IMR-90 (cell line): ENCODE measurements at regions not wholly inside any gene's neighbourhood (a gene's known extent, or its start where the extent isn't known, plus 50 kb on each side); places are given as distances from the start of the nearest gene placed in this dataset.

Source experiments
- CHD1 ChIP-seq: IDR thresholded peaks from 2 replicates; pipeline ENCODE4 v1.6.1; 2012; ENCODE audit warnings: low read depth, low read length, improper control_type of control experiment
- CTCF ChIP-seq: conservative IDR thresholded peaks from 2 replicates; pipeline ENCODE4 v1.5.1; 2012; ENCODE audit warnings: mild to moderate bottlenecking, low read depth, low read length, improper control_type of control experiment
- MAZ ChIP-seq: IDR thresholded peaks from 2 replicates; pipeline ENCODE4 v1.6.1; 2012; ENCODE audit warnings: low read depth, mild to moderate bottlenecking, low read length, improper control_type of control experiment, moderate library complexity, borderline replicate concordance
- POLR2A ChIP-seq: IDR thresholded peaks from 2 replicates; pipeline ENCODE4 v1.6.1; 2012; ENCODE audit warnings: mild to moderate bottlenecking, low read depth, low read length
- RAD21 ChIP-seq: IDR thresholded peaks from 2 replicates; pipeline ENCODE4 v1.6.1; 2012; ENCODE audit warnings: low read length, improper control_type of control experiment
- RCOR1 ChIP-seq: IDR thresholded peaks from 2 replicates; pipeline ENCODE4 v1.6.1; 2012; ENCODE audit warnings: mild to moderate bottlenecking, low read length, improper control_type of control experiment; ENCODE audit not compliant: insufficient replicate concordance
- SMC3 ChIP-seq: fragments of 150-350 bp; IDR thresholded peaks from 2 replicates; pipeline ENCODE4 v1.6.1; 2016; ENCODE audit warnings: low read depth, mild to moderate bottlenecking, antibody characterized with exemption, low read length, moderate library complexity
- USF2 ChIP-seq: fragments of 150-350 bp; IDR thresholded peaks from 2 replicates; pipeline ENCODE4 v1.6.1; 2017; ENCODE audit warnings: mild to moderate bottlenecking, antibody characterized with exemption, low read length, low read depth
- TF ChIP-seq, protein P1 (sequence below): fragments of 150-350 bp; IDR thresholded peaks from 2 replicates; pipeline ENCODE4 v1.6.1; 2016; ENCODE audit warnings: low read depth, mild to moderate bottlenecking, low read length, moderate library complexity, borderline replicate concordance

GRCh38 chr5:92472981-92473566, 1090.0 kb upstream of the ARRDC3 start:
- no peak for TF ChIP-seq CTCF
- no peak for TF ChIP-seq POLR2A
- TF ChIP-seq RAD21: no peak
- no peak for TF ChIP-seq MAZ
- TF ChIP-seq SMC3: no peak
- no peak for TF ChIP-seq CHD1
- no peak for TF ChIP-seq RCOR1
- TF ChIP-seq, protein P1, sequence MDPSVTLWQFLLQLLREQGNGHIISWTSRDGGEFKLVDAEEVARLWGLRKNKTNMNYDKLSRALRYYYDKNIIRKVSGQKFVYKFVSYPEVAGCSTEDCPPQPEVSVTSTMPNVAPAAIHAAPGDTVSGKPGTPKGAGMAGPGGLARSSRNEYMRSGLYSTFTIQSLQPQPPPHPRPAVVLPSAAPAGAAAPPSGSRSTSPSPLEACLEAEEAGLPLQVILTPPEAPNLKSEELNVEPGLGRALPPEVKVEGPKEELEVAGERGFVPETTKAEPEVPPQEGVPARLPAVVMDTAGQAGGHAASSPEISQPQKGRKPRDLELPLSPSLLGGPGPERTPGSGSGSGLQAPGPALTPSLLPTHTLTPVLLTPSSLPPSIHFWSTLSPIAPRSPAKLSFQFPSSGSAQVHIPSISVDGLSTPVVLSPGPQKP: no peak
- TF ChIP-seq USF2: no peak
